Chondrocyte (in vitro differentiated cells): ENCODE measurements at regions not wholly inside any gene's neighbourhood (a gene's known extent, or its start where the extent isn't known, plus 50 kb on each side); places are given as distances from the start of the nearest gene placed in this dataset.

Source experiments
- DNase-seq: peaks from one replicate; pipeline ENCODE4 v3.0.0; 2021; ENCODE audit warnings: mixed read lengths, low spot score
- H3K27ac Mint-ChIP-seq: one replicate; pipeline ENCODE4 v1.8.0; 2021; ENCODE audit warnings: mild to moderate bottlenecking, moderate library complexity, mixed read lengths; ENCODE audit not compliant: unreplicated experiment
- H3K27me3 Mint-ChIP-seq: 2 replicates; pipeline ENCODE4 v1.8.0; 2021; ENCODE audit warnings: low read depth, mixed read lengths
- H3K36me3 Mint-ChIP-seq: 2 replicates; pipeline ENCODE4 v1.8.0; 2021; ENCODE audit warnings: low read depth, mixed read lengths
- H3K4me1 Mint-ChIP-seq: 2 replicates; pipeline ENCODE4 v1.8.0; 2021; ENCODE audit warnings: low read depth, mild to moderate bottlenecking, mixed read lengths
- H3K4me3 Mint-ChIP-seq: one replicate; pipeline ENCODE4 v1.8.0; 2021; ENCODE audit warnings: mild to moderate bottlenecking, moderate library complexity, mixed read lengths; ENCODE audit not compliant: unreplicated experiment
- H3K9me3 Mint-ChIP-seq: 2 replicates; pipeline ENCODE4 v1.8.0; 2021; ENCODE audit warnings: low read depth, mixed read lengths
- TF ChIP-seq, protein P1 (sequence below): fragments of 200-600 bp; sonication (generic); IDR thresholded peaks from 2 replicates; pipeline ENCODE4 v1.5.0; 2021; ENCODE audit warnings: antibody characterized with exemption, mild to moderate bottlenecking, moderate library complexity

DNA sequence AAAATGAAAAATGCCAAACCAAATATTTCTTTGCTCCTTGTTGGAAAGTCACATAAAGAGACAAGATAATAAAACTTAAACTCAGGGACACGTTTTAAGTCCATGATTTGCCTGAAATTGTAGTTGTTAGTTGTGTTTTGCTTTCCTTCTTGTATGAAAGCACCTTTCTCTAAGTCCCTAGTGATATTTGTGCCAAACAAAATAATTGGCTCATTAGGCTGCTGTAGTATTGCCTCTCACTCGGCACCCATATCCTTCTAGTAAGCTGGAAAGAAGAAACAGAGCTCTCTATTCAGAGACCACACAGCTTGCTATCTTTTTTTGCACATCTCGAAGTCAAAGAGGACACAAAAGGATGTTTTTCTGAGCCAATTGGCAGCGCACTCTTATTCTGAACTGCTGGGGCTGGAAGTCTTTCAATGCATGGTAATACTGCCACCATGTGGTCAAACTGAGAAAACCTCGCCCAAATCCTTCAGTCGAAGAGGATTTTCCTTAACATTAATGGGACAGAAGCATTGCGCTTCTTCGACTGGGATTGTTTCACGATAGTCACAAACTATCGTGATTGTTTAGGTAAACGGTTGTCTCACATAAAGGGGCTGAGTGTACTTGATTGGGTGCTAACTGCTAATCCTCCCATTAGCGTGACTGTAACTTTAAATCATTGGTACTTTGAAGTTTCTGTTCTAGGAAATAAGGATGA is 571.9 kb upstream of the LCORL start:
- peaks cover 24% of the 10 kb centered on the region for H3K27me3 Mint-ChIP-seq
- no peak for DNase-seq
- H3K27ac Mint-ChIP-seq = no peak overlapping the region
- H3K4me3 Mint-ChIP-seq = peak overlapping the region; percentile 26
- peaks cover 7% of the 10 kb centered on the region for H3K4me1 Mint-ChIP-seq
- no peaks in the 10 kb centered on the region for H3K9me3 Mint-ChIP-seq
- no peaks in the 10 kb centered on the region for H3K36me3 Mint-ChIP-seq
- TF ChIP-seq, protein P1, sequence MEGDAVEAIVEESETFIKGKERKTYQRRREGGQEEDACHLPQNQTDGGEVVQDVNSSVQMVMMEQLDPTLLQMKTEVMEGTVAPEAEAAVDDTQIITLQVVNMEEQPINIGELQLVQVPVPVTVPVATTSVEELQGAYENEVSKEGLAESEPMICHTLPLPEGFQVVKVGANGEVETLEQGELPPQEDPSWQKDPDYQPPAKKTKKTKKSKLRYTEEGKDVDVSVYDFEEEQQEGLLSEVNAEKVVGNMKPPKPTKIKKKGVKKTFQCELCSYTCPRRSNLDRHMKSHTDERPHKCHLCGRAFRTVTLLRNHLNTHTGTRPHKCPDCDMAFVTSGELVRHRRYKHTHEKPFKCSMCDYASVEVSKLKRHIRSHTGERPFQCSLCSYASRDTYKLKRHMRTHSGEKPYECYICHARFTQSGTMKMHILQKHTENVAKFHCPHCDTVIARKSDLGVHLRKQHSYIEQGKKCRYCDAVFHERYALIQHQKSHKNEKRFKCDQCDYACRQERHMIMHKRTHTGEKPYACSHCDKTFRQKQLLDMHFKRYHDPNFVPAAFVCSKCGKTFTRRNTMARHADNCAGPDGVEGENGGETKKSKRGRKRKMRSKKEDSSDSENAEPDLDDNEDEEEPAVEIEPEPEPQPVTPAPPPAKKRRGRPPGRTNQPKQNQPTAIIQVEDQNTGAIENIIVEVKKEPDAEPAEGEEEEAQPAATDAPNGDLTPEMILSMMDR = peak; percentile 95

DNA sequence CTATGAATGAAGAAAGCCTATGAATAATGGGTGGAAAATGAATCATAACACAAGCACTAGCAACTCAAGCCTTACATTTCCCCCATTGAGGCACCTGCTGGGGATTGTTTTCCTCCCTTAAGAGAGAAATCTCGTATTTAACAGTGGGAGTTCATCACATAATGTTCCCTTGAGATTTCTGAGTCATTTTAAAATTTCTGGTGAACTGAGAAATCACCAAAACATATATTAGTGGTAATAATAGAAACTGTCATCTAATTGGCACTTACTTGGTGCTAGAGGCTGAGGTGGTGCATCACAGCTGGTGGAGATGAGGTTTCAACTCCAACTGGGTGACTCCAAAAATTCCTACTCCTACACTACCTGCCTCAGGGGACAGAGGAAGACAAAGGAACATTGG is 561.3 kb upstream of the LCORL start:
- Mint-ChIP-seq H3K36me3 (no peaks in the 10 kb centered on the region), H3K4me1 (no peaks in the 10 kb centered on the region), H3K27ac (no peak overlapping the region), H3K27me3 (peaks cover 21% of the 10 kb centered on the region), H3K9me3 (no peaks in the 10 kb centered on the region), H3K4me3 (no peak overlapping the region)
- TF ChIP-seq, protein P1 = no peak
- DNase-seq = no peak

DNA sequence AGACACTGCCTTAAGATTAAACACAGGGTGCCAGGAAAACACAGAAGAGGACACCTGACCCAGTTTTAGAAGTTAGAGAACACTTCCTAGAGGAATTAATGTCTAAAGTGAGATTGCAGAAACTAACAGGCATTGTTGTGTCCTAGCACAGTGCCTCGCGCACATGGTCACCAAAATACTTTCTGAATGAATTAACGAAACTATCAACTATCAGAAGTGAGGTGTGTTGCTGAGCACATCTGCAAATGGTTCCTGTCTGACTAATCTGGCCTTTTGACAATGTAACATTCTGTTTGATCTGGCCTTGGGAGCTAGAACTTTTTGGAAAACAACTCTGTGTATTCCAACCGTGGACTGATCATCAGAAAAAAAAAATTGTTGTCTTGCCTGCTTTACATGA is 556.8 kb upstream of the LCORL start:
- H3K4me3 Mint-ChIP-seq = no peak overlapping the region
- no peaks in the 10 kb centered on the region for H3K4me1 Mint-ChIP-seq
- H3K9me3 Mint-ChIP-seq = no peaks in the 10 kb centered on the region
- peaks cover 8% of the 10 kb centered on the region for H3K27me3 Mint-ChIP-seq
- H3K27ac Mint-ChIP-seq = no peak overlapping the region
- TF ChIP-seq, protein P1 = no peak
- H3K36me3 Mint-ChIP-seq = no peaks in the 10 kb centered on the region
- DNase-seq = no peak

DNA sequence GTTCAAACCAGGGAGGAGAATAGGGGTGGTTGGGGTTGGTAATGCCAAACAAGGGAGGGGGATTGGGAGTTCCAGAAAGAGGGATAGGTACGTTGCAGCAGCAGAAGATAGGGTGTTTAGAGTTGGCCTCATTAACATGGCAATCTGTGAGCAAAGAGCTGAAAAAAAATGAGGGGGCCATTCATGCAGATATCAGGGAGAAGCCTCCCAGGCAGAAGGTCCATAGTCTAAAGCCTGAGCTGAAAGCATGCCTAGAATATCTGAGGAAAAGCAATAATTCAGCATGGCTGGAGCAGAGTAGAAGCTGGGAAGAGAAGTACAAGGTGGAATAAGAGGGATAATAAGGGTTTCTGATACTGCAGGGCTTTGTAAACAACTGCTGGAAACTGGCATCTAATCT is 550.9 kb upstream of the LCORL start:
- H3K27me3 Mint-ChIP-seq = peaks cover 3% of the 10 kb centered on the region
- H3K36me3 Mint-ChIP-seq = no peaks in the 10 kb centered on the region
- H3K4me3 Mint-ChIP-seq = no peak overlapping the region
- TF ChIP-seq, protein P1 = no peak
- H3K9me3 Mint-ChIP-seq = no peaks in the 10 kb centered on the region
- no peak overlapping the region for H3K27ac Mint-ChIP-seq
- H3K4me1 Mint-ChIP-seq = no peaks in the 10 kb centered on the region
- no peak for DNase-seq

DNA sequence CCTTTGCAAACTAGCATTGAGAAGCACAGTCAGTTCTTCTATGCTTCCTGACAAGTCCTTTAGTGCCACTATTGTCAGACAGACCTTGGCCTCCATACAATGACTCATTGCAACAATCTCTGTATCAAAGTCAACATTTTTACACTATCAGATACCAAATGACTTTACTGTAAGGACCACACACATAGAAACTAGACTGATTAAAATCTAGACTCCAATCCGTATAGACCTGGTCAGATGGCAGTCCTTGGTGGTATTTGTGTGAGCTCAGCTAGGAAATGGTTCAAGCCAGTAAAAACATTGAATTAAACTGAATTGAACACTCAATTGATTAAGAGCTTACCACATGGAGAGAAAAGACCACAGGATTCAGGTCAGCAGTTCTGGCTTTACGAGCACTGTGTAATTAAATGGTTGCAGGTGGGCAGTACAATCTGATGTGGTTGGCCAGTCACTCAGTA is 549.8 kb upstream of the LCORL start:
- H3K4me3 Mint-ChIP-seq = no peak overlapping the region

More for the DNA sequence above, 549.8 kb upstream of the LCORL start:
- Mint-ChIP-seq H3K9me3 (no peaks in the 10 kb centered on the region), H3K27me3 (peaks cover 1% of the 10 kb centered on the region), H3K27ac (no peak overlapping the region), H3K4me1 (no peaks in the 10 kb centered on the region), H3K36me3 (no peaks in the 10 kb centered on the region)
- TF ChIP-seq, protein P1 = no peak
- DNase-seq = no peak
